HG03064 (cell line): ENCODE measurements at regions not wholly inside any gene's neighbourhood (a gene's known extent, or its start where the extent isn't known, plus 50 kb on each side); places are given as distances from the start of the nearest gene placed in this dataset.
"Not testable (repeated sequence)": the region's sequence is repeated elsewhere in the genome, so short reads cannot be mapped to it uniquely, and the experiment has no call there.

ENCODE experiments used
- ATAC-seq: cut with Tn5 transposase; IDR thresholded peaks from one replicate; pipeline ENCODE4 v1.9.1; 2021; ENCODE audit warnings: low read depth; ENCODE audit not compliant: unreplicated experiment

GRCh38 chr20:53803492-53804155, 210.0 kb upstream of the ZNF217 start:
- ATAC-seq = no peak

GRCh38 chr20:53801609-53802370, 208.2 kb upstream of the ZNF217 start:
- no peak for ATAC-seq

- no peak for ATAC-seq
Measured at GRCh38 chr20:53800883-53801604, 207.4 kb upstream of the ZNF217 start.

GRCh38 chr20:53800418-53800817, 206.8 kb upstream of the ZNF217 start:
- ATAC-seq = no peak

GRCh38 chr20:53797085-53797484, 203.4 kb upstream of the ZNF217 start:
- no peak for ATAC-seq

- ATAC-seq = no peak
Measured at GRCh38 chr20:53795170-53795569, 201.5 kb upstream of the ZNF217 start.

- ATAC-seq = no peak
Measured at GRCh38 chr20:53794529-53795115, 201.0 kb upstream of the ZNF217 start.

GRCh38 chr20:53793783-53794383, 200.2 kb upstream of the ZNF217 start:
- no peak for ATAC-seq

- ATAC-seq = no peak
Measured at GRCh38 chr20:53792946-53793536, 199.4 kb upstream of the ZNF217 start.

- ATAC-seq = no peak
Measured at GRCh38 chr20:53789989-53790675, 196.5 kb upstream of the ZNF217 start.

GRCh38 chr20:53788253-53789022, 194.8 kb upstream of the ZNF217 start:
- no peak for ATAC-seq

GRCh38 chr20:53787491-53787931, 193.9 kb upstream of the ZNF217 start:
- not testable (repeated sequence) for ATAC-seq

GRCh38 chr20:53786445-53787267, 193.0 kb upstream of the ZNF217 start:
- ATAC-seq = no peak

- ATAC-seq = no peak
Measured at GRCh38 chr20:53786071-53786444, 192.4 kb upstream of the ZNF217 start.

- no peak for ATAC-seq
Measured at GRCh38 chr20:53785320-53785719, 191.7 kb upstream of the ZNF217 start.

- no peak for ATAC-seq
Measured at GRCh38 chr20:53783768-53784167, 190.1 kb upstream of the ZNF217 start.

- ATAC-seq = no peak
Measured at GRCh38 chr20:53782612-53783246, 189.1 kb upstream of the ZNF217 start.

- ATAC-seq = no peak
Measured at GRCh38 chr20:53779822-53780221, 186.2 kb upstream of the ZNF217 start.
